A172 (cell line): ENCODE measurements at regions not wholly inside any gene's neighbourhood (a gene's known extent, or its start where the extent isn't known, plus 50 kb on each side); places are given as distances from the start of the nearest gene placed in this dataset.

ENCODE experiments used
- DNase-seq: peaks from one replicate; pipeline ENCODE4 v3.0.0-alpha.2; 2015; ENCODE audit warnings: low spot score

- no peak for DNase-seq
Measured at GRCh38 chr1:84090447-84091245, 53.4 kb upstream of the PRKACB start.

- DNase-seq, result no peak
Measured at GRCh38 chr1:84089867-84090266, 54.2 kb upstream of the PRKACB start.

- DNase-seq, result peak; percentile 54
Measured at GRCh38 chr1:84089465-84089864, 54.6 kb upstream of the PRKACB start.

- no peak for DNase-seq
Measured at GRCh38 chr1:84086616-84087015, 57.5 kb upstream of the PRKACB start.

DNA sequence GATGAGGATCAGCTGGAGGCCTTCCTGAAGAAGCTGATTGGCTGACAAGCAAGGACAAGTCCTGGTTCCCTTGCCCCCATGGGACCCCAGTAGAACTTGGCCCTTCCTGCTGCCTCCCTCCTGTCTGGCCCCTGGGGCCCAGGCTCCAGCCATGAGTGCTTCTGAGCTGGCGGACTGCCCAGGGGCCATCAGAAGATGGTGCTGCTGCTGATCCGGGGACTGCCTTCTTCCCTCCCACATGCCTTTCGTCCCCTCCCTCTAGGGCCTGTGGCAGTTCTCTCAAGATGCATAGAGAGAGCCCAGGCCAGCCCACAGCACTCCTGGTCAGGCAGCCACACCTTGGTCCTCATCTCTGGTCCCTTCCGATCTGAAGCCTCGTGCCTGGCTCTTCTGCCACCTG lies 57.9 kb upstream of the PRKACB start:
- DNase-seq, result no peak

DNA sequence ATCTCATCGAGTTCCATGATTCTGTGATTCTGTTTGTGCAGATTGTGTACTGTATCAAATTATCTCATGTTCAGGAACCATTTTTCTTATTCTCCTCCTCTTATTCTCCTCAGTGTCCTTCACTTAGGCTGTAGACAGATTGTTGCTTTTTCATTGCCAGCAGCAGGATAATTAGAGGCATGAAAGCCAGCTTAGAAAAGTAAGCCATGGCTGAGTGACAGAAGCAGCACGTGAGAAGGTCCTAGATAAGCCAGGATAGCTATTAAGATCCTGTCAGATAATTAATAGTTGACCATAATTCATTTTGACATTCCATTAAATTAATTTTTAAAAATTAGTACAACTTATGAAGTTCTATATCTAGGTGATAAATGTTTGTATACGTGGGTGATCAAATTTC lies 60.8 kb upstream of the PRKACB start:
- DNase-seq, result no peak

- DNase-seq, result no peak
Measured at GRCh38 chr1:84078842-84079202, 65.2 kb upstream of the PRKACB start.

GRCh38 chr1:84078108-84078841 lies 65.8 kb upstream of the PRKACB start:
- peak; percentile 12 for DNase-seq

GRCh38 chr1:84077476-84078107 lies 66.5 kb upstream of the PRKACB start:
- peak; percentile 39 for DNase-seq

GRCh38 chr1:84073266-84073665 lies 70.8 kb upstream of the PRKACB start:
- no peak for DNase-seq

DNA sequence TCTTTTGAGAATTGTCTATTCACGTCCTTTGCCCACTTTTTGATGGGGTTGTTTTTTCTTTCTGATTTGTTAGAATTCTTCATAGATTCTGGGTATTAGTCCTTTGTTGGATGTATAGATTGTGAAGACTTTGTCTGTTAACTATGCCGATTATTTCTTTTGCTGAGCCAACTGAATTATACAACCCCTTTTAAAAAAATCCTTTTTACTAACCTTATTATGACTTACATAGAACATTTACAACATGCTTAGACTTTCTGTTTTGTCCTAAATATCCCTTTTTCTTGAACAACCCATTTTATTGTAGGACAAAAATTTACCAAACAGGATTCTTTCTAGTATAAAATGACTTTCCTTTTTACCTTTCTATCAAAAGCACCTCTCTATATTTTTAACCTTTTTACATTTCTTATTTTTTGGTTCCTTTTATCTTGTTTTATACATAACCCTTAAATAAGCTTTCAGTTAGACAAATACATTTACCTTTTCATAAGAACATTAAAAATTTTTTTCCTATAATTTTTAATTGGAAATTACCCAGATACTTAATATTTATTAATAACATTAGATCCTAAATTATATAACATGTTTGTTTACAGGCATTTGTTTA lies 70.4 kb upstream of the TTLL7 start:
- DNase-seq, result no peak

- no peak for DNase-seq
Measured at GRCh38 chr1:84062496-84062895, 63.6 kb upstream of the TTLL7 start.

DNA sequence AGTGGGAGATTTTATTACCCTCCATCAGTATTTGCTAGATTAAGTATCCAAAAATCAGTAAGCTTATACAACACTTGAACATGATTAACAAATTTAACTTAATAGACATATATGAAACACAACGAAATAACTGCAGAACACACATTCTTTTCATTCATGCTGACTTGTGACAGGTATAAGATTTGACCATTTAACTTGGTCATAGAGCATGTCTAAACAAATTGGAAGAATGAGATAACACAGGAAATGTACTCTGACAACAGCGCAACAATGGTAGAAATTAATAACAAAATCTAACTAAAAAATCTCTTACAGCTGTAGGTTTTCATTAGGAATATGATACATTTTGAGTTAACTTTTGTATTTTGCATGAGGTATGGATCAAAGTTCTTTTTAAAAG lies 62.4 kb upstream of the TTLL7 start:
- no peak for DNase-seq

DNA sequence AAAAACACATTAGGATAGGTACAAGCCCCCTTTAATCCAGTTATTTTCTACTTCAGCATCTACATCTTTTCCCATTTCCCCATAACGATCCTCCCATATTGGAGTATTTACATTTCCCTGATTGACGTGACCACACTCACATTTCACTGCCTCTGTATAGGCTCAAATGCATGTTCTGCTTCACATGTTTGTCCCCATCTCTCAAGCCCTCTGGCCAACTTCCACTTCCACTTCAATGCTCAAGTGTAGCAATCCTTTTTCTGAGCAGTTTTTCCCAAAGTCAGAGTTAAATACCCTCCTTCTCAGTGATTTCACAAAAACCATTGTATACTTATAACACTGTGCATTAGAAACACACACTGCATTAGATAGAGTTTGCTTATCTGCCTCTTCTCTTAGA lies 61.8 kb upstream of the TTLL7 start:
- no peak for DNase-seq

- DNase-seq, result no peak
Measured at GRCh38 chr1:84048820-84049219, 49.9 kb upstream of the TTLL7 start.
